Coronary artery (tissue), 2 donors: ENCODE measurements at regions not wholly inside any gene's neighbourhood (a gene's known extent, or its start where the extent isn't known, plus 50 kb on each side); places are given as distances from the start of the nearest gene placed in this dataset.
A peak's percentile ranks its signal among the peaks of the same experiment; 100 is the strongest.

Source experiments
- DNase-seq: peaks from one replicate; pipeline ENCODE4 v3.0.0-alpha.2; 2017; ENCODE audit warnings: low spot score
- H3K27ac ChIP-seq, 2 donors: fragments of 200-600 bp; sonication (generic); one replicate each; pipeline ENCODE4 v1.5.1; 2016 to 2019
- H3K4me3 ChIP-seq: fragments of 200-600 bp; sonication (generic); 2 replicates; pipeline ENCODE4 v1.5.1; 2016; ENCODE audit warnings: mild to moderate bottlenecking, moderate library complexity
- TF ChIP-seq, protein P1 (sequence below): fragments of 200-600 bp; sonication (generic); IDR thresholded peaks from one replicate; pipeline ENCODE4 v1.5.1; 2019; ENCODE audit warnings: antibody characterized with exemption

DNA sequence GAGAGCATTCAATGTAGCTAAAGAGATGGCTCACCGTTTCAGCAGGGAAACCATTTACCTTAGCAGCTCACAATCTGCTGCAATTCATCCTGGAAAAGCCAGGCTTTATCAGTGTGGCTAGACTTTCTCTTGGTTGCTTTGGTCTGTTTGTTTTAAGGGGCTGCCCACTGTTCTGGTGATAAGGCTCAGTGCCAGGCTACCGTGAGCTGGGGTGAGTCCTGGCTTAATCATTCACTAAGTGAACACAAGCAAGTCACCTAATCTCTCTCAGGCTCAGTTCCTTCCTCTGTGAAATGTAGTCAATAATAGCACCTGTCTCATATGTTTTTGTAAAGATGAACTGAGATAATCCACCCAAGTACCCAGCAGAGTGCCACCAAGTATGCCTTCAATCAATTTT, 229.0 kb downstream of the TEX29 start:
- TF ChIP-seq, protein P1, sequence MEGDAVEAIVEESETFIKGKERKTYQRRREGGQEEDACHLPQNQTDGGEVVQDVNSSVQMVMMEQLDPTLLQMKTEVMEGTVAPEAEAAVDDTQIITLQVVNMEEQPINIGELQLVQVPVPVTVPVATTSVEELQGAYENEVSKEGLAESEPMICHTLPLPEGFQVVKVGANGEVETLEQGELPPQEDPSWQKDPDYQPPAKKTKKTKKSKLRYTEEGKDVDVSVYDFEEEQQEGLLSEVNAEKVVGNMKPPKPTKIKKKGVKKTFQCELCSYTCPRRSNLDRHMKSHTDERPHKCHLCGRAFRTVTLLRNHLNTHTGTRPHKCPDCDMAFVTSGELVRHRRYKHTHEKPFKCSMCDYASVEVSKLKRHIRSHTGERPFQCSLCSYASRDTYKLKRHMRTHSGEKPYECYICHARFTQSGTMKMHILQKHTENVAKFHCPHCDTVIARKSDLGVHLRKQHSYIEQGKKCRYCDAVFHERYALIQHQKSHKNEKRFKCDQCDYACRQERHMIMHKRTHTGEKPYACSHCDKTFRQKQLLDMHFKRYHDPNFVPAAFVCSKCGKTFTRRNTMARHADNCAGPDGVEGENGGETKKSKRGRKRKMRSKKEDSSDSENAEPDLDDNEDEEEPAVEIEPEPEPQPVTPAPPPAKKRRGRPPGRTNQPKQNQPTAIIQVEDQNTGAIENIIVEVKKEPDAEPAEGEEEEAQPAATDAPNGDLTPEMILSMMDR, result no peak
- peak; percentile 21 for DNase-seq
- no peak overlapping the region for H3K27ac ChIP-seq
- no peak overlapping the region for H3K4me3 ChIP-seq

DNA sequence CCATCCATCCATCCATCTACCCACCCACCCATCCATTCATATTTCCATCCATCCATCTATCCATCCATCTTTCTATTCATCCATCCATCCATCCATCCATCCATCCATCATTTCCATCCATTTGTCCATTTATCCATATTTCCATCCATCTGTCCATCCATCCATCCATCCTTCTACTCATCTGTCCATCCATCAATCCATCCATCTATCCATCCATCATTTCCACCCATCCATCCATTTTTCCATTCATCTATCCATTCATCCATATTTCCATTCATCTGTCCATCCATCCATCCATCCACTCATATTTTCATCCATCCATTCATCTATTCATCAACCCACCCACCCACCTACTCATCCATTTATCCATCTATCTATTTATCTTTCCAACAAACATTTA, 229.6 kb downstream of the TEX29 start:
- TF ChIP-seq, protein P1, result no peak
- DNase-seq, result no peak
- Histone ChIP-seq H3K4me3 (no peak overlapping the region), H3K27ac (no peak overlapping the region)

DNA sequence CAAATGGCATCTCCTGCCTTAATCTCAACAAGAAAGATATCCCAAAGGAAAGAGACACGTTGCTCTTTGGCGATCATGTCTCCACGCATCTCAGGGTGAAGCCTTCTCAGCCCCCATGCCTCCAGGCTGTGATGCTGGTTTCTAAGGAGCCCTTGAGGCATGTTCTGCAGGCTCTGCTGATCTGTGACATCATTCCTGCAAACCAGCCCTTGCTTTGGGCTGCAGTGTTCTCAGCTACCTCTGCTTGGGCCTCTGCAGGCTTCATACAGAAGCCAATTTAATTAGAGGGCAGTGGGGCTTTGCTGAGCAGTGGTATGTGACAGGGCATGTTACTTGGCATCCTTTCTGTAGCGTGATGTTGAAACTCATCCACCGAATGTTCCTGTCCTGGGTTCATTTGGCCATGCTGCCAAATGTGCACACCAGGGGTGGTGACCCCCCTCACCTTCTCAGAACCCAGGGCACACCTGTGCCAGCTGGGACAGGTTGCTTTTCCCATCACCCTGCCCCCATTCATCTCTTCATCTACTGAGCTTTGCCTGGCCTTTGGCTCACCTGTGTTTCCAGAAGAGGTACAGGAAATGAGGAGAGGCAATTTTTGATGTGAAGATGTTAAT, 230.9 kb downstream of the TEX29 start:
- DNase-seq, result peak; percentile 24
- no peak overlapping the region for H3K4me3 ChIP-seq
- no peak overlapping the region for H3K27ac ChIP-seq
- TF ChIP-seq, protein P1, result no peak

DNA sequence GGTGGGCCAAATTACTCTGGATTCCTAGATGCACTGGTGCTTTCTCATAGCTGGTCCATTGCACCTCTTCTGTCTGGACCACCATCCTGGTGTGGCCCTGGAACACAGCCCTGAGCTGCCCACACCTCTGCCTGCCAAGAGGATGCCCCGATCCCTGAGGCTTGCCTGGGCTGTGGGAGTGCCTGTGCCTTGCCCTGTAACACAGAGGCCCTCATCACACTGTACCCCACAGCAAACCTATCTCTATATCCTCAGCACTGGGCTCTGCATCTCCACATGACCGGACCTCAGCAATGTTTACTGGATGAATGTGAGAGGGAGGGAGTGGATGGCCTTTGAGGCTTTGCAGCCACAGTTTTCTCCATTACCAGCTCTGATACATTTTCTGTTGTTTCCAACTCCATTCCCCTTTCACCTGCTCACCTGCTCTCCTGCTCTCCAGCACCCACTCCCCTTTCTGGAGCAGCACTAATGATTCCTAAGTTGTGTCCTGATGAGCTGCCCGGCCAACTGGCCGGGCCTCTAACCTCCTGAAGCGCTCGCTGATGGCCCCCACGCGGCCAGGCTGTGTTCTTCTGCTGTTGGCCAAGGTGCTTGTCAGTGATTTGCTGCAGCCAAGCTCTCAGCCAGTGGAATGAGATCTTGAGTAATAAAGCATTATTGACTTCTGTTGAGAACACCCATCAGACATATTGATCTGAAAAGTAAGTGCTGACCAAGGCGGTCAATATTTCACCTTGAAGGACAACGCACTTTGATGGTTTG, 232.6 kb downstream of the TEX29 start:
- H3K27ac ChIP-seq, result no peak overlapping the region
- TF ChIP-seq, protein P1, result no peak
- DNase-seq, result peak; percentile 56
- no peak overlapping the region for H3K4me3 ChIP-seq

DNA sequence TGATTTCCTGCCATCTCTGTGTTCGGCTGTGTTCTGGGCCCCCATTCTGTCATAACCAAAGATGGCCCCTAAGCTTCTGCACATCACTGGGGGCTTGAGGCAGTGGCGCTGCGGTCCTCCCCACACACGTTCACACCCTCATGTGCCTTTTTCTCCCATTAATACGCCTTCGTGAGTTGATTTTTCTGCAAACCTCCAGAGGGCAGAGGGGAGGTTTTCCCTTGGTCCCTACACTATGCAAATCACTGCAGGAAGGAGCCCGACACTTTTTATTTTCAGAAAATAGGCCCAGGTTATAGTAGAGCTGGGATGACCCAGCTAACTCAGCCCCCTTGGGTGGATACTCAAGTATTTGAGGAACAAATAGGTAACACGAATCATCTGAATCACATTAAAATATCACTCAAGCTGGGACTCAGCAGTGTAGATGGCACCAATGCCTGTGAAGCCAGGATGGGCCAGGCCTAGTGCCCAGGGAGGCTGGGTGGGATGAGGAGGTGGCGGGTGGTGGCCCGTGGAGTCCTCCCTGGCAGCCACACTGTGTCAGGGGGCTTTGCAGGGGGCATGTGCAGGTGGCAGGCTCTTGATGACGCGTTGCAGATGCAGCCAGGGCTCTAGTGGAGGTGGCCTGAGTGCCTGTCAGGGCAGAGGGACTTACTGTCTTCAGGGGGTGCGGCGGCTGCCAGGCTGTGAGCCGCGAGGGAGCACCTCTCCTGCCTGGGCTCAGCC, 234.3 kb downstream of the TEX29 start:
- no peak overlapping the region for H3K27ac ChIP-seq
- peak; percentile 57 for DNase-seq
- TF ChIP-seq, protein P1, result no peak
- H3K4me3 ChIP-seq, result no peak overlapping the region

DNA sequence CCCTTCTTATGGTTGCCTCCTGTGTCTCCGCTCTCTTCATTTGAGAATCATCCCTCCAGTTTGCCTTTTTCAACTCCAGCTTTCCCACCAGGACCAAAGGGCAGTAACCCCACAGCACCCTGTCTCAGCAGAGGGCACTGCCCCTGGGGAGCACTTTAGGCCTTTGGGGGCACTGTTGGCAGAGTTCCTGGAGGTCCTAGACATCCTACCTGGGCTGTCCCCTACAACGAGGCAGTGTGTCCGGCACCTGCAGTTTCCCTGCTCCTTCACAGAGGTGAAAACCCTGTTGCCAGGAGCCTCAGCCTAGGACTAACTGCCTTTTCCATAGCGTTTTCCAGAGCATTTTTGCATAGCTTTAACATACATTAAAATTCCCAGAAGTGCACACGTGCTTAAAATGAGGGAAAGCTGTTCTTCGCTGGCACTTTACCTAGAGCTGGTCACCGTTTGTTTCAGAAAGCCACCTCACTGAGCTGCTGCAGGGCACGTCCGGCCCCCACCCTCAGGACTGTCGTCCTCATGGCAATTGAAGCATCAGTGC, 234.9 kb downstream of the TEX29 start:
- peak; percentile 64 for DNase-seq
- H3K27ac ChIP-seq, result no peak overlapping the region
- no peak overlapping the region for H3K4me3 ChIP-seq
- TF ChIP-seq, protein P1, result no peak
